Stimulated activated effector memory CD8-positive, alpha-beta T cell treated with anti-CD3 and anti-CD28 coated beads, Interleukin-12 subunit alpha, Interleukin-12 subunit beta, amount 100 ng/mL, for 72 hours (primary cell): ENCODE measurements at regions not wholly inside any gene's neighbourhood (a gene's known extent, or its start where the extent isn't known, plus 50 kb on each side); places are given as distances from the start of the nearest gene placed in this dataset.
A peak's percentile ranks its signal among the peaks of the same experiment; 100 is the strongest.

Experiments
- ATAC-seq: fragments of 150-1000 bp; cut with Tn5 transposase; 2 replicates; pipeline ENCODE4 v1.10.0; 2021
- DNase-seq, 2 donors: peaks; one replicate each; pipeline ENCODE4 v3.0.0; 2021 to 2022; ENCODE audit warnings: low spot score in 2 of 2
- H3K27ac Mint-ChIP-seq: one replicate; pipeline ENCODE4 v1.8.0; 2022; ENCODE audit warnings: mild to moderate bottlenecking, mixed read lengths
- H3K36me3 Mint-ChIP-seq: one replicate; pipeline ENCODE4 v1.8.0; 2022; ENCODE audit warnings: mild to moderate bottlenecking, mixed read lengths
- H3K4me1 Mint-ChIP-seq: one replicate; pipeline ENCODE4 v1.8.0; 2022; ENCODE audit warnings: mixed read lengths
- H3K4me3 Mint-ChIP-seq: one replicate; pipeline ENCODE4 v1.8.0; 2022; ENCODE audit warnings: mild to moderate bottlenecking, mixed read lengths
- H3K9me3 Mint-ChIP-seq: one replicate; pipeline ENCODE4 v1.8.0; 2022; ENCODE audit warnings: mixed read lengths

DNA sequence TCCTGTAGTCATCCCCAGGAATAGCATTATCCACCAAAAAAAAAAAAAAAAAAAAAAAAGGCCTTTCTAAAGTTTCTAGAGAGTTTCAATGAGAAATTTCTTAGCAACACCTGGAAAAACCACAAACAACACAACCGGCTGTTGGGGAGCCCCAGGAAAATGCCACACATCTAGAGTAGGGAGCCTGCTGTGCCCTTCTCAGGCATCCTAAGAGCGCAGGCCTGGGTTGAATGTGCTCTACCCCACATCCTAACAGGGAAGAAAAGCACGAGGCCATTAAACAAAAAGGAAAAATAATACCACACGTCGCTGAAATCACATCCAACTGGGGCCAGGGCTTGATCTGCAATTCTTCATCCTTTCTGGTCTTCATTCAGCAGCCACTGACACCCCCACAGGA is 367.5 kb downstream of the TGFB2 start:
- Mint-ChIP-seq H3K9me3 (peaks cover 3% of the 10 kb centered on the region), H3K27ac (no peak overlapping the region), H3K36me3 (no peaks in the 10 kb centered on the region), H3K4me3 (no peak overlapping the region), H3K4me1 (no peaks in the 10 kb centered on the region)
- ATAC-seq (no peak), DNase-seq (no peak)

DNA sequence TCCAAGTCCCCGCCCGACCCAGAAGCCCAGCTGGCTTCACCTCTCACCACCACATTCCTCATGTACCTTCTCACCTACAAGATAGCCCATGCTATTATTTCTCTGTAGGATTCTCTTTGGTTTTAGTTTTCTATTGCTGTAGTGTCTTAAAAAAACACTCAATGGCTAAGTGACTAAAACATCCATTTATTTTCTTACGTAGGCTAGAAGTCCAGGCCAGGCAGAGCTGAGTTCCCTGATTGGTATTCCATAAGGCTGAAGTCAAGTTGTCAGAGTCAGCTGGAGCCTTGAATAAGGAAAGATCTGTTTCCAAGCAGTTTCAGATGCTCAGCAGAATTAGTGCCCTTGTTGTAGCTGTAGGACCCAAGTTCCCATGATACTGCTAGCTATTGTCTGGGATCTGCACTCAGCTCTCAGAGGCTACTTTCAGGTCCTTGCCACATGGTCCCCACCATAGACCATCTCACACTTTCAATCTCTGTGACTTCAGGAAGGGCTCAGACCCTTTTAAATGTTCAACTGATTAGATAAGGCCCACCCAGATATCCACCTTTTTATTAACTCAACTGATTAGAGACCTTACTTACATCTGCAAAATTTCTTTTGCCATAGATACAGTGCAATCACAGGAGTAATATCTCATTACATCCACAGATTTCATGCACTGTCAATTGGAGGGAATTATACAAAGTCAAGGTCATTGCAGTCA is 371.0 kb downstream of the TGFB2 start:
- DNase-seq (no peak), ATAC-seq (no peak)
- H3K27ac Mint-ChIP-seq, result no peak overlapping the region
- no peaks in the 10 kb centered on the region for H3K36me3 Mint-ChIP-seq
- no peaks in the 10 kb centered on the region for H3K4me1 Mint-ChIP-seq
- H3K4me3 Mint-ChIP-seq, result no peak overlapping the region
- H3K9me3 Mint-ChIP-seq, result no peaks in the 10 kb centered on the region

- Mint-ChIP-seq H3K4me1 (no peaks in the 10 kb centered on the region), H3K27ac (no peak overlapping the region), H3K4me3 (no peak overlapping the region), H3K9me3 (no peaks in the 10 kb centered on the region), H3K36me3 (no peaks in the 10 kb centered on the region)
- ATAC-seq (no peak), DNase-seq (no peak)
Observed at GRCh38 chr1:218717575-218717974, 372.4 kb downstream of the TGFB2 start.

- ATAC-seq (no peak), DNase-seq (no peak)
- no peaks in the 10 kb centered on the region for H3K4me1 Mint-ChIP-seq
- H3K36me3 Mint-ChIP-seq, result no peaks in the 10 kb centered on the region
- no peaks in the 10 kb centered on the region for H3K9me3 Mint-ChIP-seq
- no peak overlapping the region for H3K4me3 Mint-ChIP-seq
- no peak overlapping the region for H3K27ac Mint-ChIP-seq
Observed at GRCh38 chr1:218718206-218718605, 373.1 kb downstream of the TGFB2 start.

DNA sequence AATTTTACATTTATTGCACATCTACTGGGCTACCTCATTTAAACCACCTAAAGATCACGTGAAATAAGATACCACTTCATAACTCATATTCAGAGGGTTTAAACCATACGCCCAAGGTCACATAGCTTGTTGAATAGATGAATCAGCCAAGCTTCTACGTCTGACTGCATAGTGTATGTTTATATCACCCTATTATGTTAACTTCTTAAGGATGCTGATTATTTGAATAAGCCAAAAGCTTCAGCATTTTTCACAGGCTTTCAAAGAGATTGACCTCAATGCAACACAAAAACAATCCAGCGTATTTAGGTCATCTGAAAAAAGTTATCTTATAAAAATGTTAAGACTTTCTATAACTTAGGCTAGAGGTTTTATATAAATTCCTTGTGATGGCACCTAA is 373.8 kb downstream of the TGFB2 start:
- Mint-ChIP-seq H3K9me3 (no peaks in the 10 kb centered on the region), H3K27ac (no peak overlapping the region), H3K4me3 (no peak overlapping the region), H3K36me3 (no peaks in the 10 kb centered on the region), H3K4me1 (no peaks in the 10 kb centered on the region)
- DNase-seq (no peak), ATAC-seq (no peak)

- no peaks in the 10 kb centered on the region for H3K36me3 Mint-ChIP-seq
- peaks cover 11% of the 10 kb centered on the region for H3K9me3 Mint-ChIP-seq
- ATAC-seq (no peak), DNase-seq (no peak)
- H3K4me3 Mint-ChIP-seq, result no peak overlapping the region
- H3K27ac Mint-ChIP-seq, result no peak overlapping the region
- H3K4me1 Mint-ChIP-seq, result no peaks in the 10 kb centered on the region
Observed at GRCh38 chr1:218728898-218729565, 383.9 kb downstream of the TGFB2 start.

DNA sequence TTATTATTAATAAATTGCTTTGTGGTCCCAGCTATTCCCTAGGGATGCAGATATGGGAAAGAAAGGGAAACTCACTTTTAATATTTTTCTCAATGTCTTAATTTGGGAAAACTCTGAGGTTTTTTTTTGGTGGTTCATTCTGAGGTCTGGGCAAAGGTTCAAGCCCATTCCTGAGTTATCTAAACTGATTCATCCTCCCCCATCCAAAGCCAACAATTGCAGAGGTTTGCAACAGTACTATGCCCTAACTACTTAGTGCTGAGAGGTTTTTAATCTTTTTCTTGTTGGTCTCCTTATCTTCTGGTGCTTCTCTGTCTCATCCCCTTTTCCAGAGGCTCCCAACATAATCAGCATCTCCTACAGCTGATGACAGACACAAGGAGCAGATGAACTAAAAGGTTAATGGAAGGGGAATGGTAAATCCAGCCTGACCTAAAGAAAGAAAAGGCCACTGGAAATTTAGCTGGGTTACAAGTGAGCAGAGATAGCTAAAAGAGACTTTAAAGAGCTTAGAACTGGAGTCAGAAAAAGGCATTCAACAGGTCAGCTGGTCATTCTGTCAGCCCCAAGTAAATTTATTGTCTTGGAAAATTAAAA is 390.4 kb downstream of the TGFB2 start:
- Mint-ChIP-seq H3K27ac (no peak overlapping the region), H3K4me3 (no peak overlapping the region), H3K4me1 (no peaks in the 10 kb centered on the region), H3K36me3 (no peaks in the 10 kb centered on the region), H3K9me3 (peaks cover 7% of the 10 kb centered on the region)
- no peak for ATAC-seq
- DNase-seq, result no peak

- no peak overlapping the region for H3K4me3 Mint-ChIP-seq
- H3K9me3 Mint-ChIP-seq, result peaks cover 2% of the 10 kb centered on the region
- H3K36me3 Mint-ChIP-seq, result no peaks in the 10 kb centered on the region
- no peaks in the 10 kb centered on the region for H3K4me1 Mint-ChIP-seq
- H3K27ac Mint-ChIP-seq, result no peak overlapping the region
- ATAC-seq (no peak), DNase-seq (no peak)
Observed at GRCh38 chr1:218739426-218739825, 394.3 kb downstream of the TGFB2 start.

DNA sequence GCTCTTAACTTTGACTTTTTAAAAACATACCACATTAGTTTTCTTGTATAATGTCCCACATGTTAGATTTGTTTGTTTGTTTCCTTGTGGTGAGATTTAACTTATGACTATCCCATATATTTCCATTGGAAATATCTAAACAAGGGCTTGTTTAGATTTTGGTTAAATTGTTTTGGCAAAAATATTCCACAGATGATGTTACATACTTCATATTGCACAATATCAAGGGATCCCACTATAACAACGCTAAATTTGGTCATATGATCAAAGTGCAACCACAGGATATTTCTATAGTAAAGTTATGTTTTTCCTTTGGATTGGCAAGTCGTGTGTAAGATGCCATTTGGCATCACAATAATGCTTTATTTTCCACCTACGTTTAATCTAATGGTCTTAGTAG is 396.7 kb downstream of the TGFB2 start:
- Mint-ChIP-seq H3K36me3 (no peaks in the 10 kb centered on the region), H3K4me1 (no peaks in the 10 kb centered on the region), H3K27ac (no peak overlapping the region), H3K4me3 (no peak overlapping the region), H3K9me3 (peaks cover 13% of the 10 kb centered on the region)
- DNase-seq (no peak), ATAC-seq (no peak)

DNA sequence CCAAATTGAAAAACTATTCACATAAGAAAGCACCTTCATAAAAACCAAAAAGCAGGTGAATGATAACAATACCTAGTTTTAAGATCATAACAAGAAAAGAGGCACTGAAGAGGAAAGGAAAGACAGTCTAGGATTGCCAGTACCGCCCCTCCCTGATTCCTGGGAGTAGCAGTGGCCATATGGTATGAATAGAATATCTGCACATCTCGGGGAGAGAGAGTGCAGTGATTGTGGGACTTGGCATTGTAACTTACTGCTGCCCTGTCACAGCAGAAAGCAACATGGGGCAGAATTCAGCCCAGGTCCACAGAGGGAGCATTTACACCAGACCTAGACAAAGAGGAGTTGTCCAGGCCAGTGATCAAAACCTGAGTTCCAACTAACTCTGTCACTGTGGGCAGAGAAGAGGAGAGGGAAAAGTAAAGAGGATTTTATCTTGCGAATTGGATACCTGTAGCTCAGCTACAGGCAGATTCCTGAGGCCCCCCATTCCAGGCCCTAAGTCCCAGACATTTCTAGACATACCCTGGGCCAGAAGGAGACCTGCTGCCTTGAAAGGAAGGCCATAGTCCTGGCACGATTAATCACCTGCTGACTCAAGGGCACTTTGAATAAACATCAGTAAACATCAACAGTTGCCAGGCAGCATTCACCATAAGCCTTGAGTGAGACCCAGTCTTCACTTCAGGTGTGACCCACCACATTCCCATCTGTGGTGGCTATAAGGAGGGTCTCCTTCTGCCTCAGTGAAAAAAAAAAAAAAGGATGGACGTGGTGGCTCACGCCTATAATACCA is 397.5 kb downstream of the TGFB2 start:
- ATAC-seq (no peak), DNase-seq (no peak)
- Mint-ChIP-seq H3K4me1 (no peaks in the 10 kb centered on the region), H3K36me3 (no peaks in the 10 kb centered on the region), H3K4me3 (no peak overlapping the region), H3K9me3 (peaks cover 13% of the 10 kb centered on the region), H3K27ac (no peak overlapping the region)

- Mint-ChIP-seq H3K27ac (no peak overlapping the region), H3K4me3 (no peak overlapping the region)
Observed at GRCh38 chr1:218743861-218744505, 398.8 kb downstream of the TGFB2 start.

GRCh38 chr1:218748071-218748470 is 402.9 kb downstream of the TGFB2 start:
- Mint-ChIP-seq H3K4me1 (no peaks in the 10 kb centered on the region), H3K27ac (no peak overlapping the region), H3K36me3 (no peaks in the 10 kb centered on the region), H3K4me3 (no peak overlapping the region), H3K9me3 (peaks cover 17% of the 10 kb centered on the region)
- no peak for ATAC-seq
- no peak for DNase-seq

More at GRCh38 chr1:218743861-218744505, 398.8 kb downstream of the TGFB2 start:
- H3K9me3 Mint-ChIP-seq, result peaks cover 17% of the 10 kb centered on the region
- ATAC-seq, result no peak
- H3K36me3 Mint-ChIP-seq, result no peaks in the 10 kb centered on the region
- no peak for DNase-seq
- H3K4me1 Mint-ChIP-seq, result no peaks in the 10 kb centered on the region

GRCh38 chr1:218750216-218750970 is 405.3 kb downstream of the TGFB2 start:
- no peak overlapping the region for H3K4me3 Mint-ChIP-seq
- ATAC-seq (peak; percentile 13), DNase-seq (no peak)
- H3K27ac Mint-ChIP-seq, result no peak overlapping the region
- no peaks in the 10 kb centered on the region for H3K4me1 Mint-ChIP-seq
- no peaks in the 10 kb centered on the region for H3K36me3 Mint-ChIP-seq
- H3K9me3 Mint-ChIP-seq, result peaks cover 11% of the 10 kb centered on the region

- peaks cover 7% of the 10 kb centered on the region for H3K9me3 Mint-ChIP-seq
- H3K4me1 Mint-ChIP-seq, result no peaks in the 10 kb centered on the region
- no peak overlapping the region for H3K27ac Mint-ChIP-seq
- ATAC-seq (no peak), DNase-seq (no peak)
- H3K4me3 Mint-ChIP-seq, result no peak overlapping the region
- no peaks in the 10 kb centered on the region for H3K36me3 Mint-ChIP-seq
Observed at GRCh38 chr1:218751208-218751948, 406.2 kb downstream of the TGFB2 start.
